HCT116 (cell line): ENCODE measurements at regions not wholly inside any gene's neighbourhood (a gene's known extent, or its start where the extent isn't known, plus 50 kb on each side); places are given as distances from the start of the nearest gene placed in this dataset.

Experiments
- CTCF ChIP-seq, 3 experiments: fragments of 200-600 bp in 1 of 3; sonication (generic) in 1 of 3; IDR thresholded peaks in 2 of 3; conservative IDR thresholded peaks in 1 of 3; 2 replicates each; pipeline ENCODE4 v1.5.1; 2012 to 2017; ENCODE audit warnings: low read depth in 2 of 3, low read length in 2 of 3, antibody characterized with exemption in 1 of 3, borderline replicate concordance in 1 of 3, control low read depth in 1 of 3, mild to moderate bottlenecking in 1 of 3, mixed read lengths in 1 of 3, mixed run types in 1 of 3, moderate library complexity in 1 of 3; ENCODE audit not compliant: insufficient read depth in 1 of 3
- EZH2 ChIP-seq: fragments of 200-600 bp; sonication (generic); IDR thresholded peaks from 2 replicates; pipeline ENCODE4 v1.6.1; 2017; ENCODE audit warnings: antibody characterized with exemption, mixed run types
- FOSL1 ChIP-seq: IDR thresholded peaks from 2 replicates; pipeline ENCODE4 v1.6.1; 2012; ENCODE audit warnings: low read depth
- POLR2A ChIP-seq: IDR thresholded peaks from 2 replicates; pipeline ENCODE4 v1.7.0; 2011; ENCODE audit warnings: borderline replicate concordance; ENCODE audit not compliant: insufficient read depth, insufficient read length; ENCODE audit errors: extremely low read depth
- RAD21 ChIP-seq: IDR thresholded peaks from 2 replicates; pipeline ENCODE4 v1.6.1; 2012; ENCODE audit warnings: low read depth, mild to moderate bottlenecking
- SIN3A ChIP-seq: IDR thresholded peaks from 2 replicates; pipeline ENCODE4 v1.6.1; 2012; ENCODE audit warnings: low read depth
- ZFX ChIP-seq: fragments of 450-650 bp; IDR thresholded peaks from 2 replicates; pipeline ENCODE4 v1.6.1; 2017
- ZNF274 ChIP-seq: fragments of 200-500 bp; sonication (Bioruptor generic); IDR thresholded peaks from 2 replicates; pipeline ENCODE4 v1.6.1; 2014; ENCODE audit warnings: mild to moderate bottlenecking, low read depth, low read length, inconsistent platforms

GRCh38 chr5:102010644-102011043 lies 285.4 kb downstream of the SLCO4C1 start:
- TF ChIP-seq RAD21 (no peak), POLR2A (no peak), FOSL1 (no peak), ZNF274 (no peak), CTCF (IDR thresholded peaks at IDR 0.05 in 2 of 3, conservative IDR thresholded peaks at IDR 0.05 in 1 of 3; ENCODE audit: borderline replicate concordance in 1 of 3, insufficient read depth in 1 of 3, low read depth in 2 of 3, low read length in 2 of 3) (no peak), EZH2 (no peak), ZFX (no peak), SIN3A (no peak)
